ENCODE measurements at regions not wholly inside any gene's neighbourhood (a gene's known extent, or its start where the extent isn't known, plus 50 kb on each side); places are given as distances from the start of the nearest gene placed in this dataset.

- TF ChIP-seq, protein P1, sequence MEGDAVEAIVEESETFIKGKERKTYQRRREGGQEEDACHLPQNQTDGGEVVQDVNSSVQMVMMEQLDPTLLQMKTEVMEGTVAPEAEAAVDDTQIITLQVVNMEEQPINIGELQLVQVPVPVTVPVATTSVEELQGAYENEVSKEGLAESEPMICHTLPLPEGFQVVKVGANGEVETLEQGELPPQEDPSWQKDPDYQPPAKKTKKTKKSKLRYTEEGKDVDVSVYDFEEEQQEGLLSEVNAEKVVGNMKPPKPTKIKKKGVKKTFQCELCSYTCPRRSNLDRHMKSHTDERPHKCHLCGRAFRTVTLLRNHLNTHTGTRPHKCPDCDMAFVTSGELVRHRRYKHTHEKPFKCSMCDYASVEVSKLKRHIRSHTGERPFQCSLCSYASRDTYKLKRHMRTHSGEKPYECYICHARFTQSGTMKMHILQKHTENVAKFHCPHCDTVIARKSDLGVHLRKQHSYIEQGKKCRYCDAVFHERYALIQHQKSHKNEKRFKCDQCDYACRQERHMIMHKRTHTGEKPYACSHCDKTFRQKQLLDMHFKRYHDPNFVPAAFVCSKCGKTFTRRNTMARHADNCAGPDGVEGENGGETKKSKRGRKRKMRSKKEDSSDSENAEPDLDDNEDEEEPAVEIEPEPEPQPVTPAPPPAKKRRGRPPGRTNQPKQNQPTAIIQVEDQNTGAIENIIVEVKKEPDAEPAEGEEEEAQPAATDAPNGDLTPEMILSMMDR (IDR thresholded peaks at IDR 0.05), result no peak
- no peak for TF ChIP-seq ZFX (IDR thresholded peaks at IDR 0.05; ENCODE audit: borderline replicate concordance)
Measured at GRCh38 chr4:156138781-156139280, 185.2 kb upstream of the CTSO start.

Measured in 22Rv1 (cell line).